ENCODE measurements at regions not wholly inside any gene's neighbourhood (a gene's known extent, or its start where the extent isn't known, plus 50 kb on each side); places are given as distances from the start of the nearest gene placed in this dataset.
A peak's percentile ranks its signal among the peaks of the same experiment; 100 is the strongest.

GRCh38 chr22:49016909-49017481 is 810.7 kb downstream of the BRD1 start:
- no peak for TF ChIP-seq CTCF (IDR thresholded peaks at IDR 0.05)
- ATAC-seq (ENCODE audit: low FRiP score), result no peak
- no peak for DNase-seq (ENCODE audit: low spot score)

- no peak for TF ChIP-seq CTCF (IDR thresholded peaks at IDR 0.05)
- DNase-seq (ENCODE audit: low spot score) (peak; percentile 5), ATAC-seq (ENCODE audit: low FRiP score) (no peak)
These were observed 811.4 kb downstream of the BRD1 start for GRCh38 chr22:49015993-49016908.

GRCh38 chr22:49015459-49015858 is 812.2 kb downstream of the BRD1 start:
- ATAC-seq (ENCODE audit: low FRiP score), result no peak
- DNase-seq (ENCODE audit: low spot score), result no peak
- TF ChIP-seq CTCF (IDR thresholded peaks at IDR 0.05), result no peak

- no peak for ATAC-seq (ENCODE audit: low FRiP score)
- TF ChIP-seq CTCF (IDR thresholded peaks at IDR 0.05), result no peak
- DNase-seq (ENCODE audit: low spot score), result no peak
These were observed 813.2 kb downstream of the BRD1 start for GRCh38 chr22:49014227-49015201.

GRCh38 chr22:49013707-49014106 is 814.0 kb downstream of the BRD1 start:
- ATAC-seq (ENCODE audit: low FRiP score) (no peak), DNase-seq (ENCODE audit: low spot score) (no peak)
- TF ChIP-seq CTCF (IDR thresholded peaks at IDR 0.05), result no peak

- no peak for ATAC-seq (ENCODE audit: low FRiP score)
- no peak for DNase-seq (ENCODE audit: low spot score)
- no peak for TF ChIP-seq CTCF (IDR thresholded peaks at IDR 0.05)
These were observed 814.8 kb downstream of the BRD1 start for GRCh38 chr22:49012712-49013395.

Data from omental fat pad (tissue), 3 donors.